Endothelial cell (in vitro differentiated cells): ENCODE measurements at regions not wholly inside any gene's neighbourhood (a gene's known extent, or its start where the extent isn't known, plus 50 kb on each side); places are given as distances from the start of the nearest gene placed in this dataset.

Experiments
- DNase-seq: peaks from one replicate; pipeline ENCODE4 v3.0.0; 2021; ENCODE audit warnings: low spot score
- H3K27ac Mint-ChIP-seq: one replicate; pipeline ENCODE4 v1.8.0; 2021; ENCODE audit warnings: mixed read lengths, inconsistent platforms; ENCODE audit not compliant: unreplicated experiment
- H3K27me3 Mint-ChIP-seq: one replicate; pipeline ENCODE4 v1.8.0; 2021; ENCODE audit warnings: mild to moderate bottlenecking, moderate library complexity, mixed read lengths, inconsistent platforms; ENCODE audit not compliant: unreplicated experiment
- H3K36me3 Mint-ChIP-seq: one replicate; pipeline ENCODE4 v1.8.0; 2021; ENCODE audit warnings: mild to moderate bottlenecking, low read depth, mixed read lengths, inconsistent platforms; ENCODE audit not compliant: unreplicated experiment
- H3K4me1 Mint-ChIP-seq: one replicate; pipeline ENCODE4 v1.8.0; 2021; ENCODE audit warnings: mild to moderate bottlenecking, mixed read lengths, inconsistent platforms; ENCODE audit not compliant: unreplicated experiment
- H3K4me3 Mint-ChIP-seq: one replicate; pipeline ENCODE4 v1.8.0; 2021; ENCODE audit warnings: mild to moderate bottlenecking, mixed read lengths, inconsistent platforms; ENCODE audit not compliant: unreplicated experiment
- H3K9me3 Mint-ChIP-seq: one replicate; pipeline ENCODE4 v1.8.0; 2021; ENCODE audit warnings: mixed read lengths, inconsistent platforms; ENCODE audit not compliant: unreplicated experiment
- TF ChIP-seq, protein P1 (sequence below): fragments of 200-600 bp; sonication (generic); IDR thresholded peaks from one replicate; pipeline ENCODE4 v1.5.0; 2021; ENCODE audit warnings: antibody characterized with exemption; ENCODE audit not compliant: unreplicated experiment

- H3K4me3 Mint-ChIP-seq: no peak overlapping the region
- DNase-seq: no peak
- no peaks in the 10 kb centered on the region for H3K4me1 Mint-ChIP-seq
- H3K27me3 Mint-ChIP-seq: peaks cover 24% of the 10 kb centered on the region
- peaks cover 24% of the 10 kb centered on the region for H3K36me3 Mint-ChIP-seq
- H3K9me3 Mint-ChIP-seq: peaks cover 63% of the 10 kb centered on the region
- TF ChIP-seq, protein P1, sequence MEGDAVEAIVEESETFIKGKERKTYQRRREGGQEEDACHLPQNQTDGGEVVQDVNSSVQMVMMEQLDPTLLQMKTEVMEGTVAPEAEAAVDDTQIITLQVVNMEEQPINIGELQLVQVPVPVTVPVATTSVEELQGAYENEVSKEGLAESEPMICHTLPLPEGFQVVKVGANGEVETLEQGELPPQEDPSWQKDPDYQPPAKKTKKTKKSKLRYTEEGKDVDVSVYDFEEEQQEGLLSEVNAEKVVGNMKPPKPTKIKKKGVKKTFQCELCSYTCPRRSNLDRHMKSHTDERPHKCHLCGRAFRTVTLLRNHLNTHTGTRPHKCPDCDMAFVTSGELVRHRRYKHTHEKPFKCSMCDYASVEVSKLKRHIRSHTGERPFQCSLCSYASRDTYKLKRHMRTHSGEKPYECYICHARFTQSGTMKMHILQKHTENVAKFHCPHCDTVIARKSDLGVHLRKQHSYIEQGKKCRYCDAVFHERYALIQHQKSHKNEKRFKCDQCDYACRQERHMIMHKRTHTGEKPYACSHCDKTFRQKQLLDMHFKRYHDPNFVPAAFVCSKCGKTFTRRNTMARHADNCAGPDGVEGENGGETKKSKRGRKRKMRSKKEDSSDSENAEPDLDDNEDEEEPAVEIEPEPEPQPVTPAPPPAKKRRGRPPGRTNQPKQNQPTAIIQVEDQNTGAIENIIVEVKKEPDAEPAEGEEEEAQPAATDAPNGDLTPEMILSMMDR: no peak
- H3K27ac Mint-ChIP-seq: no peak overlapping the region
These were observed 290.1 kb downstream of the TCERG1L start for GRCh38 chr10:131021246-131021895.

DNA sequence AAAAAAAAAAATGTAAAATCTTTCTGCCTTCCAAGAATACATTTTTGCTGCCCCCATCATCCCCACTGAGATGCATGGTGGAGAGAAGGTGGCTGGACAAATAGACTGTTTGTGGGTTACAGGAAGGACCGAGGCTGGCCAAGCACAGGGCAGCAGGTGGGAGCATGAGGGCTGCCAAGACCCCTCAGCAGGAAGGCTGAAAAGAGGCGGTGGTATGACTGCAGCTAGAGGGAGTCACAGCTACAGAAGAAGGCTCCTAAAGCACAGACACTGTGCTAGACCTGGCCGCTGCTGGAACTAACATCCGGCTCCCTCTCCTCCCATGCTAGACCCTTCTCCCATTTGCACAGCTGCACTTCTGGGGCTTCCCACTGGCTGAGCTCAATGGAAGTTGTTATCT is 289.6 kb downstream of the TCERG1L start:
- peaks cover 63% of the 10 kb centered on the region for H3K9me3 Mint-ChIP-seq

GRCh38 chr10:131022369-131022768 is 289.2 kb downstream of the TCERG1L start:
- H3K36me3 Mint-ChIP-seq: peaks cover 24% of the 10 kb centered on the region
- H3K4me1 Mint-ChIP-seq: no peaks in the 10 kb centered on the region
- no peak overlapping the region for H3K27ac Mint-ChIP-seq
- H3K27me3 Mint-ChIP-seq: peaks cover 24% of the 10 kb centered on the region
- H3K4me3 Mint-ChIP-seq: no peak overlapping the region
- no peak for DNase-seq
- TF ChIP-seq, protein P1: no peak
- H3K9me3 Mint-ChIP-seq: peaks cover 63% of the 10 kb centered on the region

More for the DNA sequence above, 289.6 kb downstream of the TCERG1L start:
- Mint-ChIP-seq H3K27me3 (peaks cover 24% of the 10 kb centered on the region), H3K36me3 (peaks cover 24% of the 10 kb centered on the region), H3K4me1 (no peaks in the 10 kb centered on the region), H3K27ac (no peak overlapping the region), H3K4me3 (no peak overlapping the region)
- TF ChIP-seq, protein P1: no peak
- no peak for DNase-seq

- Mint-ChIP-seq H3K27me3 (peaks cover 24% of the 10 kb centered on the region), H3K4me3 (no peak overlapping the region), H3K4me1 (no peaks in the 10 kb centered on the region), H3K27ac (no peak overlapping the region), H3K9me3 (peaks cover 62% of the 10 kb centered on the region), H3K36me3 (peaks cover 22% of the 10 kb centered on the region)
- no peak for DNase-seq
- TF ChIP-seq, protein P1: no peak
These were observed 288.5 kb downstream of the TCERG1L start for GRCh38 chr10:131022981-131023380.

DNA sequence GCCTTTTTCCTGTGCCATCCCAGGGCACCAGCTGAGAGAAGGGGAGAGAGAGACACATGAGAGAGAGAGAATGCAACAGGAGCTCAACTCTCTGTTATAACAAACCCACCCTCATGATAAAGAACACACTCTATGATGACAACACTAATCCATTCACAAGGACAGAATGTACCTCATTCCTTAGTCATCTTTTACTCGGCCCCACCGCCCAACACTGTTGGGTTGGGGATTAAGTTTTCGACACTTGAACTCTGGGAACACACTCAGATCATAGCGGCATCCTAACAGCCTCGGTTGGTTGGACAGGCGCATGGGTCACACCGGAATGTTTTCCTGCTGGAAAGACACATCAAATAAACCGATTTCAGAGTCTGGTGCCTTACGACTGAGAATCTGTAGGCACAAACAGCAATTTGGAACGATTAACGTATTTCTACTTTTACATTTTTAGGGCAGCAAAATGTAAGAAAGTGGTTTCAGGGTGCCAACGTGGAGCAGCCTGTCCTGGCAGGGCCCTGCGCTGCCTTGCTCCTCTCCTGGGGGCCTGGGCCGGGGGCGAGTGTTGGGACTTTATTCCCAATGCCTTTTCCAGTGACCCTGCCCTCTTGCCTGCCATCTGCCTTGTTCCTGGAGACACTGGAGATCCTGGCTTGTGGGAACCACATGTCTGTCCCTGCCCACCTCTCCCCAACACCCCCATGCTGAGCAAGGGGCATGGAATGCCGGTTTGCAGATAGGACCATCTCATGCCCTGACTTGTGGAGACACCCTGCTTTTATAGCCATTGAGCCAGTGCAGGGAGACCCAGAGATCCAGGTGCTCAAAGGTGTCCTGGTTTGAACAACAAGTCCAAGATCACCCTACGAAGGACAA is 287.0 kb downstream of the TCERG1L start:
- Mint-ChIP-seq H3K27me3 (peaks cover 22% of the 10 kb centered on the region), H3K4me1 (no peaks in the 10 kb centered on the region), H3K36me3 (peaks cover 17% of the 10 kb centered on the region), H3K4me3 (no peak overlapping the region), H3K27ac (no peak overlapping the region), H3K9me3 (peaks cover 61% of the 10 kb centered on the region)
- TF ChIP-seq, protein P1: no peak
- no peak for DNase-seq
